IMR-90 (cell line): ENCODE measurements at regions not wholly inside any gene's neighbourhood (a gene's known extent, or its start where the extent isn't known, plus 50 kb on each side); places are given as distances from the start of the nearest gene placed in this dataset.

Experiments used
- ATAC-seq: fragments of 200-7000 bp; cut with Tn5 transposase; 2 replicates; pipeline ENCODE4 v1.9.1; 2020; ENCODE audit warnings: low read depth, mild to moderate bottlenecking, moderate library complexity
- BruUV-seq: library from RNA; stranded (reverse); fragments of 400-500 nt; replicated peaks from 2 replicates; lab custom pipeline; 2021; lab: Mats Ljungman, UMichigan
- CTCF ChIA-PET: fragments of 300-600 bp; formaldehyde crosslinking; extraction: SDS; loops from one replicate; lab custom pipeline; 2021; ENCODE audit warnings: antibody characterized with exemption; lab: Yijun Ruan, JAX
- POLR2A ChIA-PET: fragments of 300-600 bp; sonication (Branson Sonifier 250); formaldehyde crosslinking; loops from one replicate; lab custom pipeline; 2022; ENCODE audit warnings: antibody characterized with exemption; ENCODE audit not compliant: unreplicated experiment; lab: Charles Lee
- DNase-seq: peaks from one replicate; pipeline ENCODE4 v3.0.0; 2013
- H2AFZ ChIP-seq: replicated peaks from 2 replicates; pipeline ENCODE3; 2013; ENCODE audit warnings: low read length, mild to moderate bottlenecking; ENCODE audit not compliant: poor library complexity
- H2AK5ac ChIP-seq: 2 replicates; pipeline ENCODE4 v1.6.1; 2013; ENCODE audit warnings: low read depth, low read length, inconsistent platforms
- H2AK9ac ChIP-seq: replicated peaks from 2 replicates; pipeline ENCODE3; 2013; ENCODE audit warnings: mild to moderate bottlenecking, low read depth, low read length, moderate library complexity; ENCODE audit not compliant: poor library complexity
- H2BK120ac ChIP-seq: 2 replicates; pipeline ENCODE4 v1.6.1; 2013; ENCODE audit warnings: low read depth, low read length, inconsistent platforms
- H2BK15ac ChIP-seq: 3 replicates; pipeline ENCODE4 v1.6.1; 2013; ENCODE audit warnings: low read depth, low read length, inconsistent platforms
- H2BK20ac ChIP-seq: 2 replicates; pipeline ENCODE4 v1.6.1; 2013; ENCODE audit warnings: low read depth, mild to moderate bottlenecking, inconsistent platforms, low read length, moderate library complexity
- H2BK5ac ChIP-seq: 2 replicates; pipeline ENCODE4 v1.6.1; 2013; ENCODE audit warnings: mild to moderate bottlenecking, low read depth, low read length, inconsistent platforms; ENCODE audit not compliant: poor library complexity, severe bottlenecking
- H3K14ac ChIP-seq: replicated peaks from 2 replicates; pipeline ENCODE4 v1.6.1; 2013; ENCODE audit warnings: low read depth, low read length, inconsistent platforms
- H3K18ac ChIP-seq: 2 replicates; pipeline ENCODE4 v1.6.1; 2013; ENCODE audit warnings: low read depth, low read length, control low read depth
- H3K23ac ChIP-seq: 2 replicates; pipeline ENCODE4 v1.6.1; 2013; ENCODE audit warnings: low read depth, low read length, inconsistent platforms
- H3K27ac ChIP-seq: 2 replicates; pipeline ENCODE4 v1.5.1; 2013; ENCODE audit warnings: mild to moderate bottlenecking, control low read depth, low read length; ENCODE audit not compliant: insufficient read depth
- H3K27me3 ChIP-seq: 2 replicates; pipeline ENCODE4 v1.6.1; 2013; ENCODE audit warnings: low read length; ENCODE audit not compliant: control insufficient read depth, insufficient read depth
- H3K36me3 ChIP-seq: 2 replicates; pipeline ENCODE4 v1.6.1; 2013; ENCODE audit warnings: low read length, mixed read lengths; ENCODE audit not compliant: control insufficient read depth, insufficient read depth
- H3K4ac ChIP-seq: 2 replicates; pipeline ENCODE4 v1.6.1; 2013; ENCODE audit warnings: low read depth, low read length, inconsistent platforms
- H3K4me1 ChIP-seq: 2 replicates; pipeline ENCODE4 v1.6.1; 2013; ENCODE audit warnings: low read length, mixed read lengths; ENCODE audit not compliant: control insufficient read depth, insufficient read depth
- H3K4me2 ChIP-seq: 2 replicates; pipeline ENCODE4 v1.6.1; 2013; ENCODE audit warnings: low read depth, mild to moderate bottlenecking, control low read depth, low read length, moderate library complexity
- H3K4me3 ChIP-seq: 2 replicates; pipeline ENCODE4 v1.5.1; 2013; ENCODE audit warnings: low read depth, mild to moderate bottlenecking, control low read depth, low read length, moderate library complexity; ENCODE audit not compliant: insufficient read depth
- H3K56ac ChIP-seq: 2 replicates; pipeline ENCODE4 v1.6.1; 2013; ENCODE audit warnings: low read length, inconsistent platforms; ENCODE audit not compliant: insufficient read depth; ENCODE audit errors: extremely low read depth
- H3K79me1 ChIP-seq, 2 experiments: 2 replicates each; pipeline ENCODE4 v1.6.1; 2013; ENCODE audit warnings: low read length in 2 of 2, inconsistent platforms in 1 of 2, low read depth in 1 of 2
- H3K9ac ChIP-seq: 2 replicates; pipeline ENCODE4 v1.6.1; 2013; ENCODE audit warnings: low read depth, low read length, control low read depth
- H3K9me1 ChIP-seq: 2 replicates; pipeline ENCODE4 v1.6.1; 2013; ENCODE audit warnings: low read length, inconsistent platforms; ENCODE audit not compliant: insufficient read depth
- H3K9me3 ChIP-seq: 2 replicates; pipeline ENCODE4 v1.6.1; 2013; ENCODE audit warnings: low read length; ENCODE audit not compliant: control insufficient read depth, insufficient read depth
- H4K20me1 ChIP-seq: 2 replicates; pipeline ENCODE4 v1.6.1; 2013; ENCODE audit warnings: low read length, inconsistent platforms; ENCODE audit not compliant: insufficient read depth
- H4K5ac ChIP-seq: 2 replicates; pipeline ENCODE4 v1.6.1; 2013; ENCODE audit warnings: mild to moderate bottlenecking, low read depth, low read length, control low read depth
- H4K8ac ChIP-seq, 2 experiments: 2 replicates each; pipeline ENCODE4 v1.6.1; 2013; ENCODE audit warnings: low read depth in 2 of 2, low read length in 2 of 2, control low read depth in 1 of 2, inconsistent platforms in 1 of 2
- H4K91ac ChIP-seq: 2 replicates; pipeline ENCODE4 v1.6.1; 2013; ENCODE audit warnings: low read depth, low read length, inconsistent platforms; ENCODE audit not compliant: insufficient read depth
- CEBPB ChIP-seq: IDR thresholded peaks from 2 replicates; pipeline ENCODE4 v1.6.1; 2012; ENCODE audit warnings: low read depth, low read length, improper control_type of control experiment
- FOS ChIP-seq: fragments of 150-350 bp; IDR thresholded peaks from 2 replicates; pipeline ENCODE4 v1.6.1; 2016; ENCODE audit warnings: low read depth, low read length
- MAZ ChIP-seq: IDR thresholded peaks from 2 replicates; pipeline ENCODE4 v1.6.1; 2012; ENCODE audit warnings: low read depth, mild to moderate bottlenecking, low read length, improper control_type of control experiment, moderate library complexity, borderline replicate concordance
- WGBS, 2 experiments: methylation state at CpG; one replicate each; pipeline versions ENCODE4 v1.1.5 to v1.1.7; 2013; ENCODE audit warnings: missing lambda C conversion rate in 2 of 2; ENCODE audit not compliant: insufficient read length in 1 of 2; ENCODE audit errors: extremely low coverage in 2 of 2; 5-methylcytosine and 5-hydroxymethylcytosine counted together
- dilution Hi-C: fragments of 300-500 bp; cut with HindIII; formaldehyde crosslinking; loops from one replicate; pipeline ENCODE4 v1.14.3; 2018; ENCODE audit warnings: low sequenced_read_pairs; ENCODE audit not compliant: unreplicated experiment
- in situ Hi-C: fragments of 300-500 bp; cut with MboI; formaldehyde crosslinking; loops from 3 replicates; pipeline ENCODE4 v1.14.3; 2019; ENCODE audit warnings: low sequenced_read_pairs, inconsistent platforms, mixed read lengths
- intact Hi-C: fragments of 100-400 bp; cut with micrococcal nuclease; formaldehyde crosslinking; loops from 2 replicates; pipeline ENCODE4 v1.10.0; 2022

- WGBS, 2 experiments, result no CpG with 5 or more reads among the region's 4 CpGs
- H3K9ac ChIP-seq, result no peak overlapping the region
- ChIA-PET CTCF (no interaction called here), POLR2A (no interaction called here)
- intact Hi-C loops (no loop called here), in situ Hi-C loops (no loop called here), dilution Hi-C loops (no loop called here)
- H3K36me3 ChIP-seq, result no peaks in the 10 kb centered on the region
- no TSS peak for BruUV-seq
- no peak overlapping the region for H3K4me3 ChIP-seq
- no peak overlapping the region for H3K4me2 ChIP-seq
- no peak overlapping the region for H3K23ac ChIP-seq
- no peaks in the 10 kb centered on the region for H3K27me3 ChIP-seq
- H3K9me1 ChIP-seq, result no peaks in the 10 kb centered on the region
- H3K79me1 ChIP-seq, result no peaks in the 10 kb centered on the region
- H3K4me1 ChIP-seq, result 0 out of 2 replicates have a peak, but pooled peaks cover 2% of the 10 kb centered on the region
- H2BK120ac ChIP-seq, result no peak overlapping the region
- no peak overlapping the region for H3K18ac ChIP-seq
- H4K20me1 ChIP-seq, result no peaks in the 10 kb centered on the region
- no peak overlapping the region for H3K56ac ChIP-seq
- no peaks in the 10 kb centered on the region for H3K9me3 ChIP-seq
- no peak overlapping the region for H4K5ac ChIP-seq
- no peak overlapping the region for H2AK5ac ChIP-seq
- no peak overlapping the region for H2AFZ ChIP-seq
- no peak overlapping the region for H3K27ac ChIP-seq
- DNase-seq (no peak), ATAC-seq (no peak)
- H2BK15ac ChIP-seq, result no peak overlapping the region
- no peak overlapping the region for H2AK9ac ChIP-seq
- TF ChIP-seq CEBPB (no peak), MAZ (no peak), FOS (no peak)
- H2BK20ac ChIP-seq, result no peak overlapping the region
- H3K14ac ChIP-seq, result no peak overlapping the region
- H4K91ac ChIP-seq, result no peak overlapping the region
- H3K4ac ChIP-seq, result no peak overlapping the region
- H2BK5ac ChIP-seq, result no peak overlapping the region
- no peak overlapping the region for H4K8ac ChIP-seq
Measured at GRCh38 chr2:144998435-144998834, 478.5 kb upstream of the ZEB2 start.
